Effector memory CD4-positive, alpha-beta T cell (primary cell): ENCODE measurements at regions not wholly inside any gene's neighbourhood (a gene's known extent, or its start where the extent isn't known, plus 50 kb on each side); places are given as distances from the start of the nearest gene placed in this dataset.

Source experiments
- DNase-seq, 3 donors: peaks; one replicate each; pipeline ENCODE4 v3.0.0-alpha.2; 2020
- H3K27ac ChIP-seq: 2 replicates; pipeline ENCODE4 v1.7.0; 2013; ENCODE audit warnings: mild to moderate bottlenecking, low read length, moderate library complexity; ENCODE audit not compliant: insufficient read depth, poor library complexity, severe bottlenecking
- H3K27me3 ChIP-seq: replicated peaks from 2 replicates; pipeline ENCODE4 v1.7.0; 2013; ENCODE audit warnings: mild to moderate bottlenecking, low read length; ENCODE audit not compliant: insufficient read depth, control insufficient read depth, poor library complexity, severe bottlenecking
- H3K36me3 ChIP-seq: 2 replicates; pipeline ENCODE4 v1.7.0; 2013; ENCODE audit warnings: mild to moderate bottlenecking, low read length, moderate library complexity; ENCODE audit not compliant: control insufficient read depth, insufficient read depth
- H3K4me1 ChIP-seq: 2 replicates; pipeline ENCODE4 v1.7.0; 2013; ENCODE audit warnings: low read length, mild to moderate bottlenecking; ENCODE audit not compliant: control insufficient read depth, insufficient read depth, poor library complexity, severe bottlenecking
- H3K4me3 ChIP-seq: 2 replicates; pipeline ENCODE4 v1.7.0; 2013; ENCODE audit warnings: low read length, low read depth, mild to moderate bottlenecking; ENCODE audit not compliant: insufficient read depth, poor library complexity, severe bottlenecking
- H3K9me3 ChIP-seq: 2 replicates; pipeline ENCODE4 v1.7.0; 2013; ENCODE audit warnings: mild to moderate bottlenecking, low read length, moderate library complexity; ENCODE audit not compliant: control insufficient read depth

- Histone ChIP-seq H3K36me3 (no peaks in the 10 kb centered on the region), H3K27ac (no peak overlapping the region), H3K4me3 (no peak overlapping the region), H3K9me3 (no peaks in the 10 kb centered on the region), H3K4me1 (no peaks in the 10 kb centered on the region), H3K27me3 (no peaks in the 10 kb centered on the region)
- DNase-seq: no peak
These were observed 498.0 kb upstream of the ZMIZ1 start for GRCh38 chr10:78570633-78571235.

- H3K27ac ChIP-seq: no peak overlapping the region
- H3K4me1 ChIP-seq: no peaks in the 10 kb centered on the region
- H3K27me3 ChIP-seq: no peaks in the 10 kb centered on the region
- no peaks in the 10 kb centered on the region for H3K36me3 ChIP-seq
- no peak for DNase-seq
- no peaks in the 10 kb centered on the region for H3K9me3 ChIP-seq
- H3K4me3 ChIP-seq: no peak overlapping the region
These were observed 497.5 kb upstream of the ZMIZ1 start for GRCh38 chr10:78571286-78571685.

- Histone ChIP-seq H3K4me3 (no peak overlapping the region), H3K9me3 (no peaks in the 10 kb centered on the region), H3K27me3 (no peaks in the 10 kb centered on the region), H3K27ac (no peak overlapping the region), H3K4me1 (no peaks in the 10 kb centered on the region), H3K36me3 (no peaks in the 10 kb centered on the region)
- no peak for DNase-seq
These were observed 496.9 kb upstream of the ZMIZ1 start for GRCh38 chr10:78571891-78572290.

GRCh38 chr10:78572565-78572964 lies 496.2 kb upstream of the ZMIZ1 start:
- Histone ChIP-seq H3K36me3 (no peaks in the 10 kb centered on the region), H3K4me1 (no peaks in the 10 kb centered on the region), H3K27me3 (no peaks in the 10 kb centered on the region), H3K9me3 (no peaks in the 10 kb centered on the region), H3K27ac (no peak overlapping the region), H3K4me3 (no peak overlapping the region)
- no peak for DNase-seq

- DNase-seq: no peak
- Histone ChIP-seq H3K4me1 (no peaks in the 10 kb centered on the region), H3K9me3 (no peaks in the 10 kb centered on the region), H3K36me3 (no peaks in the 10 kb centered on the region), H3K27me3 (no peaks in the 10 kb centered on the region), H3K27ac (no peak overlapping the region), H3K4me3 (no peak overlapping the region)
These were observed 494.2 kb upstream of the ZMIZ1 start for GRCh38 chr10:78574547-78574946.

- DNase-seq: no peak
- Histone ChIP-seq H3K27me3 (no peaks in the 10 kb centered on the region), H3K4me3 (no peak overlapping the region), H3K36me3 (no peaks in the 10 kb centered on the region), H3K4me1 (no peaks in the 10 kb centered on the region), H3K27ac (no peak overlapping the region), H3K9me3 (no peaks in the 10 kb centered on the region)
These were observed 493.4 kb upstream of the ZMIZ1 start for GRCh38 chr10:78575400-78575799.

GRCh38 chr10:78576276-78576675 lies 492.5 kb upstream of the ZMIZ1 start:
- Histone ChIP-seq H3K9me3 (no peaks in the 10 kb centered on the region), H3K27ac (no peak overlapping the region), H3K4me1 (no peaks in the 10 kb centered on the region), H3K4me3 (no peak overlapping the region), H3K36me3 (no peaks in the 10 kb centered on the region), H3K27me3 (no peaks in the 10 kb centered on the region)
- no peak for DNase-seq

GRCh38 chr10:78577712-78578111 lies 491.1 kb upstream of the ZMIZ1 start:
- DNase-seq: no peak

GRCh38 chr10:78578929-78579328 lies 489.8 kb upstream of the ZMIZ1 start:
- Histone ChIP-seq H3K36me3 (no peaks in the 10 kb centered on the region), H3K9me3 (no peaks in the 10 kb centered on the region), H3K4me3 (no peak overlapping the region), H3K27me3 (no peaks in the 10 kb centered on the region), H3K27ac (no peak overlapping the region), H3K4me1 (no peaks in the 10 kb centered on the region)
- DNase-seq: no peak

More at GRCh38 chr10:78577712-78578111, 491.1 kb upstream of the ZMIZ1 start:
- Histone ChIP-seq H3K27ac (no peak overlapping the region), H3K36me3 (no peaks in the 10 kb centered on the region), H3K4me3 (no peak overlapping the region), H3K9me3 (no peaks in the 10 kb centered on the region), H3K27me3 (no peaks in the 10 kb centered on the region), H3K4me1 (no peaks in the 10 kb centered on the region)

GRCh38 chr10:78579576-78579975 lies 489.2 kb upstream of the ZMIZ1 start:
- H3K27me3 ChIP-seq: no peaks in the 10 kb centered on the region
- H3K27ac ChIP-seq: no peak overlapping the region
- H3K9me3 ChIP-seq: no peaks in the 10 kb centered on the region
- no peaks in the 10 kb centered on the region for H3K4me1 ChIP-seq
- no peak for DNase-seq
- no peak overlapping the region for H3K4me3 ChIP-seq
- H3K36me3 ChIP-seq: no peaks in the 10 kb centered on the region
